IMR-90 (cell line): ENCODE measurements at regions not wholly inside any gene's neighbourhood (a gene's known extent, or its start where the extent isn't known, plus 50 kb on each side); places are given as distances from the start of the nearest gene placed in this dataset.

ENCODE experiments used
- BHLHE40 ChIP-seq: fragments of 150-350 bp; IDR thresholded peaks from 2 replicates; pipeline ENCODE4 v1.6.1; 2016; ENCODE audit warnings: mild to moderate bottlenecking, low read depth, low read length
- CEBPB ChIP-seq: IDR thresholded peaks from 2 replicates; pipeline ENCODE4 v1.6.1; 2012; ENCODE audit warnings: low read depth, low read length, improper control_type of control experiment
- CTCF ChIP-seq: conservative IDR thresholded peaks from 2 replicates; pipeline ENCODE4 v1.5.1; 2012; ENCODE audit warnings: mild to moderate bottlenecking, low read depth, low read length, improper control_type of control experiment
- ELK1 ChIP-seq: fragments of 150-350 bp; IDR thresholded peaks from 2 replicates; pipeline ENCODE4 v1.6.1; 2016; ENCODE audit warnings: low read depth, mild to moderate bottlenecking, low read length, moderate library complexity, borderline replicate concordance
- POLR2A ChIP-seq: IDR thresholded peaks from 2 replicates; pipeline ENCODE4 v1.6.1; 2012; ENCODE audit warnings: mild to moderate bottlenecking, low read depth, low read length
- RAD21 ChIP-seq: IDR thresholded peaks from 2 replicates; pipeline ENCODE4 v1.6.1; 2012; ENCODE audit warnings: low read length, improper control_type of control experiment
- RFX5 ChIP-seq: IDR thresholded peaks from 2 replicates; pipeline ENCODE4 v1.8.0; 2012; ENCODE audit warnings: low read depth, mild to moderate bottlenecking, low read length, moderate library complexity

DNA sequence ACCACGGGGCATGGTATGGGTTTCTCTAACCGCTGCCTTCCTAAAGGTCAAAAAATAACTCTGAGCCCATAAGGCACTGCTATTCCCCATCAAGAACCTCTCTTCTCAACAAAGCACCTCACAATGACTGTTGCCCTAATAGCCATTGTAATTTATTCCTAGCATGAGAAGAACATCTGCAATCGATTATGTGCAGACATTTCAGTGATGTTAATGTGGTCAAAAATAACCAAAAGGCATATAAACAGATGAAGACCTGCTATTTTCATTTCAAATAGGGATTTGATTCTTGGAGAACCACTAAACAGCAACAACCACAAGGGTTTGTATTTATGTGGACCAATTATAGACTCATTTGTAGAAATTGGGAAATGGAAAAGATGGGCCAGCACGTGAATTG lies 356.6 kb downstream of the FBXO15 start:
- TF ChIP-seq ELK1 (no peak), POLR2A (no peak), CTCF (no peak), RFX5 (no peak), CEBPB (no peak), RAD21 (no peak), BHLHE40 (no peak)
